Endodermal cell (in vitro differentiated cells): ENCODE measurements at regions not wholly inside any gene's neighbourhood (a gene's known extent, or its start where the extent isn't known, plus 50 kb on each side); places are given as distances from the start of the nearest gene placed in this dataset.

Source experiments
- DNase-seq: peaks from one replicate; pipeline ENCODE4 v3.0.0-alpha.2; 2017
- H3K27ac ChIP-seq: 2 replicates; pipeline ENCODE4 v1.5.1; 2013; ENCODE audit warnings: mild to moderate bottlenecking, low read depth, low read length, moderate library complexity
- H3K27me3 ChIP-seq: 2 replicates; pipeline ENCODE4 v1.6.1; 2013; ENCODE audit warnings: mild to moderate bottlenecking, low read length, moderate library complexity; ENCODE audit not compliant: insufficient read depth, control insufficient read depth, poor library complexity, severe bottlenecking
- H3K36me3 ChIP-seq: 2 replicates; pipeline ENCODE4 v1.7.0; 2013; ENCODE audit warnings: mild to moderate bottlenecking, low read length, moderate library complexity; ENCODE audit not compliant: control insufficient read depth, insufficient read depth
- H3K4me1 ChIP-seq: one replicate; pipeline ENCODE4 v1.7.0; 2013; ENCODE audit warnings: low read length; ENCODE audit not compliant: control insufficient read depth, insufficient read depth
- H3K4me3 ChIP-seq: 2 replicates; pipeline ENCODE4 v1.5.1; 2013; ENCODE audit warnings: mild to moderate bottlenecking, low read length, moderate library complexity
- H3K9ac ChIP-seq: 2 replicates; pipeline ENCODE4 v1.6.1; 2013; ENCODE audit warnings: mild to moderate bottlenecking, low read length, moderate library complexity; ENCODE audit not compliant: poor library complexity, severe bottlenecking; ENCODE audit errors: extremely low read depth
- H3K9me3 ChIP-seq: 2 replicates; pipeline ENCODE4 v1.6.1; 2013; ENCODE audit warnings: mild to moderate bottlenecking, low read length, moderate library complexity; ENCODE audit not compliant: control insufficient read depth
- H3K27ac Mint-ChIP-seq: 2 replicates; pipeline ENCODE4 v1.8.0; 2020; ENCODE audit warnings: mixed read lengths
- H3K27me3 Mint-ChIP-seq: 2 replicates; pipeline ENCODE4 v1.8.0; 2021; ENCODE audit warnings: mild to moderate bottlenecking, mixed read lengths; ENCODE audit not compliant: insufficient read depth
- H3K36me3 Mint-ChIP-seq: 2 replicates; pipeline ENCODE4 v1.8.0; 2020; ENCODE audit warnings: low read depth, mixed read lengths
- H3K4me1 Mint-ChIP-seq: 2 replicates; pipeline ENCODE4 v1.8.0; 2020; ENCODE audit warnings: mixed read lengths
- H3K4me3 Mint-ChIP-seq: 2 replicates; pipeline ENCODE4 v1.8.0; 2020; ENCODE audit warnings: mild to moderate bottlenecking, moderate library complexity, mixed read lengths
- H3K9me3 Mint-ChIP-seq: 2 replicates; pipeline ENCODE4 v1.8.0; 2020; ENCODE audit warnings: mild to moderate bottlenecking, mixed read lengths
- WGBS, 2 experiments: methylation state at CpG; one replicate each; pipeline versions ENCODE4 v1.1.5 to v1.1.7; 2013; ENCODE audit warnings: missing lambda C conversion rate in 2 of 2, mixed read lengths in 1 of 2; ENCODE audit not compliant: insufficient coverage in 1 of 2, insufficient read length in 1 of 2; 5-methylcytosine and 5-hydroxymethylcytosine counted together
- TF ChIP-seq, protein P1 (sequence below): fragments of 200-600 bp; sonication (generic); conservative IDR thresholded peaks from 2 replicates; pipeline ENCODE4 v1.5.0; 2021; ENCODE audit warnings: antibody characterized with exemption, mild to moderate bottlenecking

DNA sequence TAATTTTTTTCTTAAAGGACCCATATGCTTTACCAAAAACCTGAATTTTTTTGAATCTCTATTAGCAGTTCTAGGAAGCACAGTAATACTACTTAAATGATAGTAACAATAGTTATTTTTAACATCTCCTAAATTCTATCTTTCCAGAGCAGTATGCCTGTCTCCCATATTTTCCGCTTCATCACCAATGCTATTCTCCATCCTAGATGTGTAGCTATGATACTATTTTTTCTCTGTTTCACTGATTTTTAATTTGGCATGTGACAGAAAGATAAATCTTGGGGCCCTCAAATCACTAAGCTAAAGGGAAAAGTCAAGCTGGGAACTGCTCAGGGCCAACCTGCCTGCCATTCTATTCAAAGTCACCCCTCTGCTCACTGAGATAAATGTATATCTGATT is 102.3 kb upstream of the HMCN1 start:
- Mint-ChIP-seq H3K27me3 (no peaks in the 10 kb centered on the region), H3K4me3 (no peak overlapping the region), H3K27ac (peak overlapping the region; percentile 45), H3K9me3 (peaks cover 19% of the 10 kb centered on the region), H3K36me3 (peaks cover 7% of the 10 kb centered on the region), H3K4me1 (peaks cover 26% of the 10 kb centered on the region)
- Histone ChIP-seq H3K4me3 (peak overlapping the region; percentile 27), H3K9me3 (peaks cover 34% of the 10 kb centered on the region), H3K36me3 (no peaks in the 10 kb centered on the region), H3K27ac (no peak overlapping the region), H3K27me3 (no peaks in the 10 kb centered on the region), H3K9ac (no peak overlapping the region), H3K4me1 (no peaks in the 10 kb centered on the region)
- WGBS, 2 experiments: 78% methylated on average over 1 of the region's 1 CpG; no CpG with 5 or more reads in 1 of the 2 experiments
- TF ChIP-seq, protein P1, sequence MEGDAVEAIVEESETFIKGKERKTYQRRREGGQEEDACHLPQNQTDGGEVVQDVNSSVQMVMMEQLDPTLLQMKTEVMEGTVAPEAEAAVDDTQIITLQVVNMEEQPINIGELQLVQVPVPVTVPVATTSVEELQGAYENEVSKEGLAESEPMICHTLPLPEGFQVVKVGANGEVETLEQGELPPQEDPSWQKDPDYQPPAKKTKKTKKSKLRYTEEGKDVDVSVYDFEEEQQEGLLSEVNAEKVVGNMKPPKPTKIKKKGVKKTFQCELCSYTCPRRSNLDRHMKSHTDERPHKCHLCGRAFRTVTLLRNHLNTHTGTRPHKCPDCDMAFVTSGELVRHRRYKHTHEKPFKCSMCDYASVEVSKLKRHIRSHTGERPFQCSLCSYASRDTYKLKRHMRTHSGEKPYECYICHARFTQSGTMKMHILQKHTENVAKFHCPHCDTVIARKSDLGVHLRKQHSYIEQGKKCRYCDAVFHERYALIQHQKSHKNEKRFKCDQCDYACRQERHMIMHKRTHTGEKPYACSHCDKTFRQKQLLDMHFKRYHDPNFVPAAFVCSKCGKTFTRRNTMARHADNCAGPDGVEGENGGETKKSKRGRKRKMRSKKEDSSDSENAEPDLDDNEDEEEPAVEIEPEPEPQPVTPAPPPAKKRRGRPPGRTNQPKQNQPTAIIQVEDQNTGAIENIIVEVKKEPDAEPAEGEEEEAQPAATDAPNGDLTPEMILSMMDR: no peak
- DNase-seq: no peak

DNA sequence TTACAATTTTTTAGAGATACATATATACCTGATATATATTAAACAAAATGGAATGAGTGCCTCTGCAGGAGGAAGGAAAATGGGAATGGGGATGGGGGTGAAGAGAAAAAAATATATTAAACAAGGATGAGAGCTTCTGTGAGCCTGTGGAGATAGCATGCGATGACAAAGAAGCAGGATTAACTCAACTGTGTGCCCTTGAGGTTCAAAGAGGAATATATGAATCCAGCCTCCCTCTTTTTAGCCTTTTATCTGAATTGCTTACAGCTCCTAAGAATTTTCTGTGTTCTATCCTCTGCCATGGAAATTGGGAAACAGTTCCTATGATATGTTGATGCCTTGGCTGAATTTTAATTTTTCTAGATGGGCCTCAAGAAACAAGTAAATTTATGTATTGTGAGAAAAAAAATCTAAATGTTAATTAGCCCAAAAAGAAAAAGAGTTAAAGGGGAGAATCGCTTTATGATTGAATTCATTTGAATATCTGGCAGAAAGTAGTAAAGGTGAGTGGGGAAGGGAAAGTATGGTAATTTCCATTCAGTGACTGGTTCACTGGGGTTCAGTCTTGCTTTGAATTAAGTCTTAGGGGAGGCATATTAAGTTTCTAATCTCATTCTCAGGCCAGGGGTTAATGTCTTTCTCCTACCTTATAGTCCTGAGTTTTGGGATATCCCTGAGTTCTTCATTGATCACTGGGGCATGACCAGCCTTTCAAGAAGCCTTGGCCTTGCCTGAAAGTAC is 106.3 kb upstream of the HMCN1 start:
- 94 to 100% methylated on average over 1 to 2 of the region's 2 CpGs for WGBS, 2 experiments
- TF ChIP-seq, protein P1: no peak
- H3K27me3 Mint-ChIP-seq: no peaks in the 10 kb centered on the region
- H3K4me1 Mint-ChIP-seq: peaks cover 36% of the 10 kb centered on the region
- no peaks in the 10 kb centered on the region for H3K27me3 ChIP-seq
- no peak overlapping the region for H3K27ac ChIP-seq
- H3K4me3 Mint-ChIP-seq: no peak overlapping the region
- H3K9me3 Mint-ChIP-seq: no peaks in the 10 kb centered on the region
- H3K36me3 ChIP-seq: no peaks in the 10 kb centered on the region
- H3K27ac Mint-ChIP-seq: no peak overlapping the region
- peaks cover 3% of the 10 kb centered on the region for H3K36me3 Mint-ChIP-seq
- no peaks in the 10 kb centered on the region for H3K4me1 ChIP-seq
- no peak overlapping the region for H3K9ac ChIP-seq
- H3K4me3 ChIP-seq: no peak overlapping the region
- H3K9me3 ChIP-seq: peaks cover 4% of the 10 kb centered on the region
- DNase-seq: no peak

DNA sequence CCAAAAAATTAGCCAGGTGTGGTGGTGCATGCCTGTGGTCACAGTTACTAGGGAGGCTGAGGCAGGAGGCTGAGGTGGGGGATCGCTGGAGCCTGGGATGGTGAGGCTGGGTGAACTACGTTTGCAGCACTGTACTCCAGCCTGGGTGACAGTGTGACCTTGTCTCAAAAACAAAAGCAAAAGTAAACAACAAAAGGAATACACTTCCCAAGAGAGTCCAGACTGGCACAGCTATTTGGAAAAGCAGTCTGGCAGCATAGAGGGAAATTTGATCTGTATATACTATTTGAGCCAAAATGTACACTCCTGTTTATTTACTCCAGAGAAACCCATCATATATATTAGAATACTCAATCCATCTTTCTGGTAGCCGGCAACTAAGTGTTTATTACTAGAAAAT is 107.0 kb upstream of the HMCN1 start:
- DNase-seq: no peak
- Mint-ChIP-seq H3K4me1 (peaks cover 31% of the 10 kb centered on the region), H3K9me3 (no peaks in the 10 kb centered on the region), H3K4me3 (no peak overlapping the region), H3K36me3 (peaks cover 3% of the 10 kb centered on the region), H3K27ac (no peak overlapping the region), H3K27me3 (no peaks in the 10 kb centered on the region)
- Histone ChIP-seq H3K27me3 (no peaks in the 10 kb centered on the region), H3K27ac (no peak overlapping the region), H3K4me3 (no peak overlapping the region), H3K4me1 (no peaks in the 10 kb centered on the region), H3K9ac (no peak overlapping the region), H3K36me3 (no peaks in the 10 kb centered on the region), H3K9me3 (peaks cover 4% of the 10 kb centered on the region)
- 86 to 100% methylated on average over 1 to 3 of the region's 3 CpGs for WGBS, 2 experiments
- TF ChIP-seq, protein P1: no peak
